Neuron (in vitro differentiated cells): ENCODE measurements at regions not wholly inside any gene's neighbourhood (a gene's known extent, or its start where the extent isn't known, plus 50 kb on each side); places are given as distances from the start of the nearest gene placed in this dataset.

ENCODE experiments used
- H2AFZ ChIP-seq: one replicate; pipeline ENCODE4 v1.6.1; 2013; ENCODE audit warnings: low read depth, mild to moderate bottlenecking, inconsistent platforms, low read length, moderate library complexity
- H3K27me3 ChIP-seq: one replicate; pipeline ENCODE4 v1.6.1; 2013; ENCODE audit warnings: low read length; ENCODE audit not compliant: insufficient read depth
- H3K36me3 ChIP-seq: one replicate; pipeline ENCODE4 v1.6.1; 2013; ENCODE audit warnings: low read length; ENCODE audit not compliant: insufficient read depth
- H3K4me1 ChIP-seq: one replicate; pipeline ENCODE4 v1.6.1; 2013; ENCODE audit warnings: low read length; ENCODE audit not compliant: insufficient read depth
- H3K4me3 ChIP-seq: 2 replicates; pipeline ENCODE4 v1.5.1; 2013; ENCODE audit warnings: mild to moderate bottlenecking, low read length, moderate library complexity
- H3K9me3 ChIP-seq: one replicate; pipeline ENCODE4 v1.6.1; 2013; ENCODE audit warnings: low read length

GRCh38 chr6:20318851-20319387, 82.8 kb upstream of the E2F3 start:
- Histone ChIP-seq H3K27me3 (no peaks in the 10 kb centered on the region), H3K4me3 (no peak overlapping the region), H3K9me3 (peaks cover 5% of the 10 kb centered on the region), H2AFZ (no peak overlapping the region), H3K36me3 (no peaks in the 10 kb centered on the region), H3K4me1 (no peaks in the 10 kb centered on the region)

GRCh38 chr6:20319520-20320357, 81.9 kb upstream of the E2F3 start:
- no peaks in the 10 kb centered on the region for H3K4me1 ChIP-seq
- H3K9me3 ChIP-seq = peaks cover 5% of the 10 kb centered on the region
- no peak overlapping the region for H2AFZ ChIP-seq
- no peaks in the 10 kb centered on the region for H3K27me3 ChIP-seq
- no peaks in the 10 kb centered on the region for H3K36me3 ChIP-seq
- H3K4me3 ChIP-seq = no peak overlapping the region

- H3K4me3 ChIP-seq = no peak overlapping the region
- peaks cover 9% of the 10 kb centered on the region for H3K4me1 ChIP-seq
- H2AFZ ChIP-seq = no peak overlapping the region
- H3K36me3 ChIP-seq = no peaks in the 10 kb centered on the region
- H3K9me3 ChIP-seq = no peaks in the 10 kb centered on the region
- H3K27me3 ChIP-seq = no peaks in the 10 kb centered on the region
These were observed 75.8 kb upstream of the E2F3 start for GRCh38 chr6:20325641-20326421.

GRCh38 chr6:20326422-20326728, 75.3 kb upstream of the E2F3 start:
- Histone ChIP-seq H2AFZ (no peak overlapping the region), H3K4me3 (no peak overlapping the region), H3K36me3 (no peaks in the 10 kb centered on the region), H3K27me3 (no peaks in the 10 kb centered on the region), H3K4me1 (peaks cover 9% of the 10 kb centered on the region), H3K9me3 (no peaks in the 10 kb centered on the region)

GRCh38 chr6:20327141-20327540, 74.5 kb upstream of the E2F3 start:
- Histone ChIP-seq H2AFZ (no peak overlapping the region), H3K9me3 (no peaks in the 10 kb centered on the region)

GRCh38 chr6:20328266-20328923, 73.3 kb upstream of the E2F3 start:
- Histone ChIP-seq H3K36me3 (no peaks in the 10 kb centered on the region), H3K4me3 (no peak overlapping the region), H3K27me3 (no peaks in the 10 kb centered on the region), H3K9me3 (no peaks in the 10 kb centered on the region), H3K4me1 (peaks cover 9% of the 10 kb centered on the region), H2AFZ (no peak overlapping the region)

More at GRCh38 chr6:20327141-20327540, 74.5 kb upstream of the E2F3 start:
- Histone ChIP-seq H3K4me1 (peaks cover 9% of the 10 kb centered on the region), H3K36me3 (no peaks in the 10 kb centered on the region), H3K4me3 (no peak overlapping the region), H3K27me3 (no peaks in the 10 kb centered on the region)

- H3K4me3 ChIP-seq = no peak overlapping the region
- no peaks in the 10 kb centered on the region for H3K36me3 ChIP-seq
- H2AFZ ChIP-seq = no peak overlapping the region
- H3K27me3 ChIP-seq = no peaks in the 10 kb centered on the region
- H3K4me1 ChIP-seq = peaks cover 9% of the 10 kb centered on the region
- no peaks in the 10 kb centered on the region for H3K9me3 ChIP-seq
These were observed 72.8 kb upstream of the E2F3 start for GRCh38 chr6:20328924-20329300.

- Histone ChIP-seq H3K4me1 (peaks cover 9% of the 10 kb centered on the region), H3K9me3 (no peaks in the 10 kb centered on the region), H3K4me3 (no peak overlapping the region), H3K36me3 (no peaks in the 10 kb centered on the region), H3K27me3 (no peaks in the 10 kb centered on the region), H2AFZ (no peak overlapping the region)
These were observed 70.6 kb upstream of the E2F3 start for GRCh38 chr6:20331042-20331441.

- H3K4me3 ChIP-seq = no peak overlapping the region
- H3K27me3 ChIP-seq = no peaks in the 10 kb centered on the region
- H3K36me3 ChIP-seq = no peaks in the 10 kb centered on the region
- H3K4me1 ChIP-seq = peaks cover 9% of the 10 kb centered on the region
- no peak overlapping the region for H2AFZ ChIP-seq
- H3K9me3 ChIP-seq = no peaks in the 10 kb centered on the region
These were observed 70.1 kb upstream of the E2F3 start for GRCh38 chr6:20331625-20332024.

- no peaks in the 10 kb centered on the region for H3K27me3 ChIP-seq
- H3K36me3 ChIP-seq = no peaks in the 10 kb centered on the region
- no peaks in the 10 kb centered on the region for H3K9me3 ChIP-seq
- H2AFZ ChIP-seq = no peak overlapping the region
- H3K4me1 ChIP-seq = peaks cover 9% of the 10 kb centered on the region
- H3K4me3 ChIP-seq = no peak overlapping the region
These were observed 69.2 kb upstream of the E2F3 start for GRCh38 chr6:20332441-20333006.

- H3K36me3 ChIP-seq = no peaks in the 10 kb centered on the region
- H3K4me3 ChIP-seq = no peak overlapping the region
- H2AFZ ChIP-seq = no peak overlapping the region
- H3K4me1 ChIP-seq = peaks cover 5% of the 10 kb centered on the region
- H3K9me3 ChIP-seq = no peaks in the 10 kb centered on the region
- no peaks in the 10 kb centered on the region for H3K27me3 ChIP-seq
These were observed 67.9 kb upstream of the E2F3 start for GRCh38 chr6:20333721-20334269.

- Histone ChIP-seq H2AFZ (no peak overlapping the region), H3K36me3 (no peaks in the 10 kb centered on the region), H3K4me1 (no peaks in the 10 kb centered on the region), H3K4me3 (no peak overlapping the region), H3K27me3 (no peaks in the 10 kb centered on the region), H3K9me3 (no peaks in the 10 kb centered on the region)
These were observed 67.3 kb upstream of the E2F3 start for GRCh38 chr6:20334334-20334733.
